PFSK-1 (cell line): ENCODE measurements at regions not wholly inside any gene's neighbourhood (a gene's known extent, or its start where the extent isn't known, plus 50 kb on each side); places are given as distances from the start of the nearest gene placed in this dataset.

Experiments
- FOXP2 ChIP-seq: optimal IDR thresholded peaks from 2 replicates; pipeline ENCODE3; 2011; ENCODE audit warnings: borderline replicate concordance, control low read depth, inconsistent platforms; ENCODE audit not compliant: insufficient read depth; ENCODE audit errors: extremely low read length, extremely low read depth
- POLR2AphosphoS5 ChIP-seq: IDR thresholded peaks from 2 replicates; pipeline ENCODE4 v1.6.1; 2012; ENCODE audit warnings: low read depth, mild to moderate bottlenecking, control low read depth, low read length, moderate library complexity
- SIN3A ChIP-seq: IDR thresholded peaks from 2 replicates; pipeline ENCODE4 v1.6.1; 2012; ENCODE audit warnings: mild to moderate bottlenecking, low read length, moderate library complexity, borderline replicate concordance; ENCODE audit not compliant: insufficient read depth
- TAF1 ChIP-seq: IDR thresholded peaks from 2 replicates; pipeline ENCODE4 v1.6.1; 2012; ENCODE audit warnings: low read length, control low read depth, borderline replicate concordance; ENCODE audit not compliant: insufficient read depth
- TF ChIP-seq, protein P1 (sequence below), 2 experiments: IDR thresholded peaks; 2 replicates each; pipeline versions ENCODE4 v1.6.1 to v1.8.0; 2011 to 2012; ENCODE audit warnings: low read depth in 2 of 2, low read length in 2 of 2, control low read depth in 1 of 2, inconsistent platforms in 1 of 2, mild to moderate bottlenecking in 1 of 2, moderate library complexity in 1 of 2; ENCODE audit not compliant: insufficient read depth in 1 of 2

GRCh38 chr17:71495420-71495819, 625.4 kb upstream of the SOX9 start:
- TF ChIP-seq TAF1 (no peak), FOXP2 (no peak), POLR2AphosphoS5 (no peak), SIN3A (no peak)
- TF ChIP-seq, protein P1, sequence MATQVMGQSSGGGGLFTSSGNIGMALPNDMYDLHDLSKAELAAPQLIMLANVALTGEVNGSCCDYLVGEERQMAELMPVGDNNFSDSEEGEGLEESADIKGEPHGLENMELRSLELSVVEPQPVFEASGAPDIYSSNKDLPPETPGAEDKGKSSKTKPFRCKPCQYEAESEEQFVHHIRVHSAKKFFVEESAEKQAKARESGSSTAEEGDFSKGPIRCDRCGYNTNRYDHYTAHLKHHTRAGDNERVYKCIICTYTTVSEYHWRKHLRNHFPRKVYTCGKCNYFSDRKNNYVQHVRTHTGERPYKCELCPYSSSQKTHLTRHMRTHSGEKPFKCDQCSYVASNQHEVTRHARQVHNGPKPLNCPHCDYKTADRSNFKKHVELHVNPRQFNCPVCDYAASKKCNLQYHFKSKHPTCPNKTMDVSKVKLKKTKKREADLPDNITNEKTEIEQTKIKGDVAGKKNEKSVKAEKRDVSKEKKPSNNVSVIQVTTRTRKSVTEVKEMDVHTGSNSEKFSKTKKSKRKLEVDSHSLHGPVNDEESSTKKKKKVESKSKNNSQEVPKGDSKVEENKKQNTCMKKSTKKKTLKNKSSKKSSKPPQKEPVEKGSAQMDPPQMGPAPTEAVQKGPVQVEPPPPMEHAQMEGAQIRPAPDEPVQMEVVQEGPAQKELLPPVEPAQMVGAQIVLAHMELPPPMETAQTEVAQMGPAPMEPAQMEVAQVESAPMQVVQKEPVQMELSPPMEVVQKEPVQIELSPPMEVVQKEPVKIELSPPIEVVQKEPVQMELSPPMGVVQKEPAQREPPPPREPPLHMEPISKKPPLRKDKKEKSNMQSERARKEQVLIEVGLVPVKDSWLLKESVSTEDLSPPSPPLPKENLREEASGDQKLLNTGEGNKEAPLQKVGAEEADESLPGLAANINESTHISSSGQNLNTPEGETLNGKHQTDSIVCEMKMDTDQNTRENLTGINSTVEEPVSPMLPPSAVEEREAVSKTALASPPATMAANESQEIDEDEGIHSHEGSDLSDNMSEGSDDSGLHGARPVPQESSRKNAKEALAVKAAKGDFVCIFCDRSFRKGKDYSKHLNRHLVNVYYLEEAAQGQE (IDR thresholded peaks at IDR 0.05; ENCODE audit: insufficient read depth in 1 of 2, low read depth in 2 of 2, low read length in 2 of 2), result no peak

DNA sequence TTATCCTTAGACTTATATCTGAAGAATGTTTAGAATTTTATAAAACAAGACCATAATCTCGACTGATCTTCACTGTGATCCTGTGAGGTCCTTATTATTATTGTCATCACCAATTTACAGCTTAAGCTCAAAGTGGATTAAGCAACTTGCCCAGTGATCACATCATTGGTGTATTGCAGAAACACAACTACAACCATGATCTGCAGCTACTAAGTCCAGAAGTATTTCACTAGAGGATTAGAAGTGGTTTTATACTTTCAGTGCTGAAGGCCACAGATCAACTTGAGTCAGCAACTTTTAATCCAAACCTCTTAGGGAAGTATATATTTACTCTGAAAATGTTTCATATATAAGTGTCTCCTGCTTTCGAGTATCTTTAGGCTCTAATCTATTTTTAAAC, 624.3 kb upstream of the SOX9 start:
- TF ChIP-seq FOXP2, result no peak

DNA sequence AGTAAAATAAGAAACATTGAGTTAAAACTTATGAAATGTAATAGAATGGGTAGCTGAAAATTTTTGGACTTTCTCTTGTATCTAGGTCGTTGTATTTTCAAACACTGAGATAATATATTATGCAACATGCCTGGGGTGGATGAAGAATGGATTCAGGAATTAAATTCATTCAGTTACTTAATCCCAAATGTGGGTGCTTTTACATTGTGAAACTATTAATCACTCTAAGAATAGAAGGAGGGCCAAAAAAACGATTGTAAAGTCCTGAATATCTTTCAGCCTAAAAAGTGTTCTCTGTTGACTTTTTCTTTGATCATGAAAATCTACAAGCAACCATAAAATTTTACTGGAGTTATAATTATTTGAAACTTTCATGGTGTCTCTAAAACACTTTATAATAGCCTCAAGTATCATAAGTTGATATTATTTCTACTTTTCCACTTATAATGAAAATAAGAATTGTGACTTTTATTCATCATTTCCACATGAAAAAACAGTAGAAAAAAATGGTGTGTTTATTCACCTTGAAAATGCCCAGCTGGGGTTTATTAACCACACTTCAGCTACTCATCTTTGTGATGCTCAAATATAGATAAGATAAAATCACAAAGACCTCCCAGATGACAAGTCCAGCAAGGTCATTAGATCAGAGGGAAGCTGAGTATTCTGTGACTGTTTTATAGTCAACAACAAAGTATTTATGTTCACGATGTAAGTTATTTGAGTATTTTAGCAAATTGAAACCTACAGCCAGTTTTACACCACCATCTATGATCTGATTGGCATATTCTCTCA, 619.9 kb upstream of the SOX9 start:
- TF ChIP-seq TAF1 (no peak), SIN3A (no peak), FOXP2 (no peak), POLR2AphosphoS5 (no peak)

DNA sequence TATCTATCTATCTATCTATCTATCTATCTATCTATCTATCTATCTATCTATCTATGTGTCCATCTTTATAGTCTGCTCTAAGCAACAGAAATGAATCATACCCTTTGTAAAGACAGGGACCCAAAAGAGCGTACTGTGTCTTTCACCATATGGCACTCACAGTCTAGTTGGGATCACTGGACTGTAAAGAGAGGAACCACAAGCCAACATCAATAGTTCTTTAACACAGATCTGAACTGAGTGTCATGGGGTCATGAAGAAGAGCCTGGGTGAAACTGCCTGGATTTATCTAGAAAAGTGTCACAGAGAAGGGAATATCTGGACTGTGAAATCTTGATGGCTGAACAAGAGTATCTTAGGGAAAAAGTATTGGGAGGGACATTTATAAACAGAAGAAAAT, 619.1 kb upstream of the SOX9 start:
- TF ChIP-seq, protein P1 (IDR thresholded peaks at IDR 0.05; ENCODE audit: insufficient read depth in 1 of 2, low read depth in 2 of 2, low read length in 2 of 2), result no peak
- TF ChIP-seq POLR2AphosphoS5, result no peak
- no peak for TF ChIP-seq TAF1
- TF ChIP-seq SIN3A, result no peak
- no peak for TF ChIP-seq FOXP2

DNA sequence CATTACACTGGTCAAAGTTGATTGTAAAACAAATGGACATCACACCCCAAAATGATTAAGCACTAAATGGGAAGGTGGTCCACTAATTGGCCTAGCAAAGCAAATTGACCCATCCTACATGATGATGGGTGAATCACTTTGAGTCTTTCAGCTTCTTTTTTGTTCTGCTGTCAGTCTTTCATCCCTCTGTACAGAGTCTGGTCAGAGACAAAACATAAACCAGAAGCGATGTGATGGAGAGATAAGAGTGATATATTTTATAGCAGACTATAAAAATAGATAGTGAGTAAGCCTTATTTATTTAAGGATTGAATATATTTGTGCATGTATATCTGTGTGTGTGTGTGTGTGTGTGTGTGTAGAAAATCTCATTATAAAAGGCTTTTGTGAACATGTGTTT, 618.4 kb upstream of the SOX9 start:
- TF ChIP-seq TAF1 (no peak), FOXP2 (no peak), POLR2AphosphoS5 (no peak), SIN3A (no peak)
- TF ChIP-seq, protein P1 (IDR thresholded peaks at IDR 0.05; ENCODE audit: insufficient read depth in 1 of 2, low read depth in 2 of 2, low read length in 2 of 2), result no peak

DNA sequence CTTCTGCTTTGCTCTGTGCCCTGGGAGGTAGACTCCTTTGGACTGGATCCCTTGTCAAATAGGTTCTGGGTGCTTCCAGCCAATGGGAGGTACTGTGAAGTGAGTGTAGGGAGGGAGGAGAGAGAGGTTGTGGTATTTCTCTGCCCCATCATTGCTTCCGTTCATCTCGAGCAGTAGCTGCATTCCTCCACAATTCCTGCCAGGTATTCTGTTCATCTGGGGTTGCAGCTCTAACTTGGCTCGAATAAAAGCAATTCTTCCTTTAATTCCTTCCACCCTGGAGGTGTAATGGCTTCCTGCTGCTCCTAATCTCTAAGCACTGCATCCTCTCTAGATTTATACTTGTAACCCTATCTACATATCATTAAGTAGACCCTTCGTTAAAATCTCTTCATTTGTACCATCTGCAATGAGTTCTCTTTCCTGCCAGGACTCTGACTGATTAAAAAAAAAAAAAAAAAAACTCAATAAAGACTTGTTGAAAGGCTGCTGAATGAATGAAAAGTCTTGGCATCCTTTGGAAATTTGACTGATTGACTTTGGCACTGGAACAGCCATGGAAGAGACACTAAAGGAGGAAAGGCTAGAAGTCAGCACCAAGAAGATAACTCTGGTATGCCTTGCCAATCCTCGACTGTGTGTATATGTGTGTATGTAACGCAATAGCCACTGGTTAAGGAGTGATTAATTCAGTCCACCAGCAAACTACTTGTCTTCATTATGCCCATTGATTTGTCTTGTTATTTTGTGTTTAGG, 616.9 kb upstream of the SOX9 start:
- TF ChIP-seq SIN3A, result no peak
